Stimulated activated CD4-positive, alpha-beta T cell treated with anti-CD3 and anti-CD28 coated beads, Interleukin-1b, Interleukin-23, amount 100 ng/mL, for 1 hour (primary cell): ENCODE measurements at regions not wholly inside any gene's neighbourhood (a gene's known extent, or its start where the extent isn't known, plus 50 kb on each side); places are given as distances from the start of the nearest gene placed in this dataset.
"Not testable (repeated sequence)": the region's sequence is repeated elsewhere in the genome, so short reads cannot be mapped to it uniquely, and the experiment has no call there.

Experiments
- DNase-seq, 2 donors: peaks; one replicate each; pipeline ENCODE4 v3.0.0-alpha.2; 2020; ENCODE audit warnings: low read depth in 2 of 2

DNA sequence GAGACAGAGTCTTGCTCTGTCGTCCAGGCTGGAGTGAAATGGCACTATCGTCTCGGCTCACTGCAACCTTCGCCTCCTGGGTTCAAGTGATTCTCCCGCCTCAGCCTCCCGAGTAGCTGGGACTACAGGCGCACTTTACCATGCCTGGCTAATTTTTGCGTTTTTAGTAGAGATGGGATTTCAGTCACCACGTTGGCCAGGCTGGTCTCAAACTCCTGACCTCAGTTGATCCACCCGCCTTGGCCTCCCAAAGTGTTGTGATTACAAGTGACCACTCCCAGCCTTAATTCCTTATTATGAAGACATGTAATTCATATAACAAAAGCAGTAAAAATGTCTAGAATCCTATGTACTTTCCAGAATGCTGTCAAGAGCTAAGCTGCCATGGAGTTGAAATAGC is 434.5 kb upstream of the ZNG1F start:
- DNase-seq, result not testable (repeated sequence)

DNA sequence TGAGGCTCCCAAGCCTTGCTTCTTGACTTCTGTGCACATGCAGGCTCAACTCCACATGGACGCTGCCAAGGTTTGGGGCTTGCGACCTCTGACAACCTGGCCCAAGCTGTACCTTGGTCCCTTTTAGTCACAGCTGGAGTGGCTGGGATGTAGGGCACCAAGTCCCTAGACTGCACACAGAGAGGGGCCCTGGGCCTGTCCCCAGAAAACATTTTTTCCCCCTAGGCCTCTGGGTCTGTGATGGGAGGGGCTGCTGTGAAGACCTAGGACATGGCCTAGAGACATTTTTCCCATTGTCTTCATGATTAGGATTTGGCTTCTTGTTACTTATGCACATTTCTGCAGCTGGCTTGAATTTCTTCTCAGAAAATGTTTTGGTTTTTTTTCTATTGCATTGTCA is 430.1 kb upstream of the ZNG1F start:
- DNase-seq, result not testable (repeated sequence)

DNA sequence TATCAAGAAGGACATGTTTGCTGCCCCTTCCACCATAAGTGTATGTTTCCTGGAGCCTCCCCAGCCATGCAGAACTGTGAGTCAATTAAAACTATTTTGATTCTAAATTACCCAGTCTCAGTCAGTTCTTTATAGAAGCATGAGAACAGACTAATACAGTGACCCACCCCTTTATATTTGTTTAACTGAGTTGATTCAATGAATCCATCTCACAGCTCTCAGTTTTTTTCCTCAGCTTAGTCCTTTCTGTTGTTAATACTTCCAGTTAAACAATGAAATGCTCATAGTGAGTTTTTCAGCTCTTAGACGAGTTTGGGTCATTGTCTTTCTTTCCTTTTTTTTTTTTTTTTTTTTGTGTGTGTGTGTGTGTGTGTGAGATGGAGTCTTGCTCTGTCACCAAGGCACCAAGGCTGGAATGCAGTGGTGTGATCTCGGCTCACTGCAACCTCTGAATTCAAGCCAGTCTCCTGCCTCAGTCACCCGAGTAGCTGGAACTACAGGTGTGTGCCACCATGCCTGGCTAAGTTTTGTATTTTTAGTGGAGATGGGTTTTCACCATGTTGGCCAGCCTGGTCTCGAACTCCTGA is 417.9 kb upstream of the ZNG1F start:
- not testable (repeated sequence) for DNase-seq

DNA sequence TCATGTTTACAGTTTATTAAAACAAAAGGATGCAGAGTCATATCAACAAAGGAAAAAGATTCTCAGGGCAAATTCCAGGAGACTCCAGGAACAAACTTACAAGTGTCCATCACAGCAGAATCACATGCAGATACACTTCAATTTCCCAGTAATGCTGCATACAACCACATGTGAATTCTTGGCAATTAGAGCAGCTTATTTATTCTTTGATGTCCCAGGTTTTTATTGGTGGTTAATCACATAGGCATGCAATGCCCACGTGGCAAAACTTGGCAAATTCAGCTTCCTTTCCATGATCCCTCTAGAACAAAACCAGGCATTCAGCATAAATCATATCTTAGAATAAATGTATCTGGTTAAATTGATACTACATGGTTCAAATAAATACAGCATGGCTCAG is 376.5 kb upstream of the ZNG1F start:
- DNase-seq, result not testable (repeated sequence)
